HepG2 (cell line): ENCODE measurements at regions not wholly inside any gene's neighbourhood (a gene's known extent, or its start where the extent isn't known, plus 50 kb on each side); places are given as distances from the start of the nearest gene placed in this dataset.

ENCODE experiments used
- ARID5B ChIP-seq: IDR thresholded peaks from 2 replicates; pipeline ENCODE4 v1.4.0; 2020; ENCODE audit warnings: mild to moderate bottlenecking, missing genetic modification reagents
- BCL6 ChIP-seq: IDR thresholded peaks from 2 replicates; pipeline ENCODE4 v1.6.1; 2016; ENCODE audit warnings: missing genetic modification reagents, missing compliant biosample characterization
- BHLHE40 ChIP-seq: IDR thresholded peaks from 2 replicates; pipeline ENCODE4 v1.6.1; 2011; ENCODE audit warnings: low read length, improper control_type of control experiment
- CEBPG ChIP-seq: IDR thresholded peaks from 2 replicates; pipeline ENCODE4 v1.6.1; 2016
- FOSL2 ChIP-seq: sonication (generic); formaldehyde crosslinking; IDR thresholded peaks from 2 replicates; pipeline ENCODE4 v1.4.0; 2020; ENCODE audit warnings: missing genetic modification reagents
- FOXA1 ChIP-seq, 2 experiments: fragments of 450-650 bp in 1 of 2; sonication (generic) in 1 of 2; formaldehyde crosslinking in 1 of 2; IDR thresholded peaks; 2 replicates each; pipeline versions ENCODE4 v1.4.0 to v1.6.1; 2016 to 2020; ENCODE audit warnings: missing genetic modification reagents in 1 of 2
- FOXA3 ChIP-seq: IDR thresholded peaks from 2 replicates; pipeline ENCODE4 v1.6.1; 2016; ENCODE audit warnings: missing genetic modification reagents, missing compliant biosample characterization
- HMGXB3 ChIP-seq: sonication (generic); formaldehyde crosslinking; IDR thresholded peaks from 2 replicates; pipeline ENCODE4 v1.4.0; 2020; ENCODE audit warnings: missing genetic modification reagents, borderline replicate concordance
- KAT7 ChIP-seq: IDR thresholded peaks from 2 replicates; pipeline ENCODE4 v1.6.1; 2018; ENCODE audit warnings: borderline replicate concordance, missing compliant biosample characterization
- MED1 ChIP-seq: sonication (generic); formaldehyde crosslinking; IDR thresholded peaks from 2 replicates; pipeline ENCODE4 v1.4.0; 2020; ENCODE audit warnings: missing genetic modification reagents
- STAG1 ChIP-seq: sonication (generic); formaldehyde crosslinking; IDR thresholded peaks from 2 replicates; pipeline ENCODE4 v1.4.0; 2020; ENCODE audit warnings: missing genetic modification reagents
- STAT5B ChIP-seq: sonication (generic); formaldehyde crosslinking; IDR thresholded peaks from 2 replicates; pipeline ENCODE4 v1.4.0; 2020; ENCODE audit warnings: missing genetic modification reagents
- TBX3 ChIP-seq: fragments of 450-650 bp; IDR thresholded peaks from 2 replicates; pipeline ENCODE4 v1.6.1; 2017; ENCODE audit warnings: antibody characterized with exemption, mild to moderate bottlenecking, inconsistent platforms, borderline replicate concordance
- TEAD3 ChIP-seq: optimal IDR thresholded peaks from 2 replicates; pipeline ENCODE3; 2016; ENCODE audit warnings: borderline replicate concordance
- TFAP4 ChIP-seq: sonication (generic); IDR thresholded peaks from 2 replicates; pipeline ENCODE4 v1.6.1; 2016; ENCODE audit warnings: low read depth, borderline replicate concordance
- TFE3 ChIP-seq: IDR thresholded peaks from 2 replicates; pipeline ENCODE4 v1.6.1; 2016
- ZNF24 ChIP-seq: fragments of 450-650 bp; IDR thresholded peaks from 2 replicates; pipeline ENCODE4 v1.6.1; 2017; ENCODE audit warnings: antibody characterized with exemption, mild to moderate bottlenecking
- ZNF639 ChIP-seq: conservative IDR thresholded peaks from 2 replicates; pipeline ENCODE4 v1.6.1; 2018; ENCODE audit warnings: missing genetic modification reagents
- ZSCAN9 ChIP-seq: IDR thresholded peaks from 2 replicates; pipeline ENCODE4 v1.6.1; 2016; ENCODE audit warnings: borderline replicate concordance

DNA sequence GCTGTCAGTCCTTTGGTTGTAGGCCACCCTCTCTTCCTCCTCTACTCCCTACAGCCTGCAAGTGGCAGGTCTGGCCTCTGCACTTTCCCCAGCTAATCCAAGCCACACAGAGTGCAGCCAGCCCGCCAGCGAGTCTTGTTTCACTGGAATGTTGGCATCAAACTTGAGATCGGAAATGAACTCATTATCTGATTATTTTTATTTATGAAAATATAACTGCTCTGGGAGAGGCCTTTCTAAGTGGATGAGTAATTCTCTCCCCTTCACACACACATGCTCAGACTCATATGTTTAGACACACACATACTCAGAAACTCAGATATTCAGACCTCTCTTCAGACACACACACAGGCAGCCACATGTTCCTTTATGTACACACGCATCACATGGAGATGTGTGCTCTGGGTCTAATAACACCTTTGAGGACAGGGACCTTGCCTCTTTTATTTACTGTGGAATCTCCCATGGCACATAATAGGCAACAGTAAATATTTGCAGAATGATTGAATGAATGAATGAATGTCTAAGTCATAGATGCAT, 151.3 kb downstream of the ZFP36L2 start (continued):
- TF ChIP-seq FOXA3 (CRISPR knock-in tag) (peak; percentile 85), ARID5B (CRISPR knock-in tag) (peak; percentile 72), BHLHE40 (0 out of 2 replicates have a peak, but pooled peaks have one; percentile 6), ZSCAN9 (CRISPR knock-in tag) (peak; percentile 44; the same call in 1 of the 2 replicates), CEBPG (CRISPR knock-in tag) (no peak), FOXA1 (IDR thresholded peaks at IDR 0.05) (peak; percentile 67), FOXA1 (CRISPR knock-in tag; IDR thresholded peaks at IDR 0.05) (peak; percentile 82), BCL6 (CRISPR knock-in tag) (peak; percentile 40; the same call in 1 of the 2 replicates), HMGXB3 (0 out of 2 replicates have a peak, but pooled peaks have one; percentile 41), TBX3 (peak; percentile 92), FOSL2 (CRISPR knock-in tag) (0 out of 2 replicates have a peak, but pooled peaks have one; percentile 23), ZNF24 (peak; percentile 95), TEAD3 (CRISPR knock-in tag) (peak; percentile 4), STAT5B (CRISPR knock-in tag) (no peak), ZNF639 (CRISPR knock-in tag) (no peak), TFE3 (CRISPR knock-in tag) (peak; percentile 55; the same call in 1 of the 2 replicates), TFAP4 (peak; percentile 34; the same call in 1 of the 2 replicates), STAG1 (CRISPR knock-in tag) (no peak), MED1 (0 out of 2 replicates have a peak, but pooled peaks have one; percentile 12), KAT7 (CRISPR knock-in tag) (no peak)
